HG02759 (cell line): ENCODE measurements at regions not wholly inside any gene's neighbourhood (a gene's known extent, or its start where the extent isn't known, plus 50 kb on each side); places are given as distances from the start of the nearest gene placed in this dataset.

ENCODE experiments used
- ATAC-seq: cut with Tn5 transposase; IDR thresholded peaks from one replicate; pipeline ENCODE4 v1.9.1; 2021; ENCODE audit warnings: mild to moderate bottlenecking, moderate library complexity; ENCODE audit not compliant: unreplicated experiment

- ATAC-seq = no peak
These were observed 52.6 kb upstream of the KATNAL1 start for GRCh38 chr13:30359991-30360390.

- no peak for ATAC-seq
These were observed 53.2 kb upstream of the KATNAL1 start for GRCh38 chr13:30360586-30360985.

- no peak for ATAC-seq
These were observed 54.8 kb upstream of the KATNAL1 start for GRCh38 chr13:30362005-30362788.

- ATAC-seq = no peak
These were observed 55.5 kb upstream of the KATNAL1 start for GRCh38 chr13:30362869-30363268.

- no peak for ATAC-seq
These were observed 56.4 kb upstream of the KATNAL1 start for GRCh38 chr13:30363725-30364124.

GRCh38 chr13:30364133-30364532 lies 56.8 kb upstream of the KATNAL1 start:
- ATAC-seq = no peak

- no peak for ATAC-seq
These were observed 57.4 kb upstream of the UBE2L5 start for GRCh38 chr13:30364876-30365275.

GRCh38 chr13:30366088-30366487 lies 56.2 kb upstream of the UBE2L5 start:
- no peak for ATAC-seq

- no peak for ATAC-seq
These were observed 55.0 kb upstream of the UBE2L5 start for GRCh38 chr13:30367296-30367695.

- ATAC-seq = no peak
These were observed 52.1 kb upstream of the UBE2L5 start for GRCh38 chr13:30370146-30370545.

GRCh38 chr13:30370916-30371521 lies 51.3 kb upstream of the UBE2L5 start:
- no peak for ATAC-seq

- ATAC-seq = peak; percentile 75
These were observed 50.5 kb upstream of the UBE2L5 start for GRCh38 chr13:30371649-30372265.
